Left ventricle myocardium inferior (tissue), 1 donor: ENCODE measurements at regions not wholly inside any gene's neighbourhood (a gene's known extent, or its start where the extent isn't known, plus 50 kb on each side); places are given as distances from the start of the nearest gene placed in this dataset.

ENCODE experiments used
- DNase-seq: peaks from one replicate; pipeline ENCODE4 v3.0.0-alpha.2; 2020
- H3K27ac ChIP-seq: fragments of 200-600 bp; replicated peaks from 2 replicates; pipeline ENCODE4 v1.8.0; 2021
- H3K27me3 ChIP-seq: fragments of 200-600 bp; 2 replicates; pipeline ENCODE4 v1.8.0; 2021; ENCODE audit warnings: low read depth
- H3K36me3 ChIP-seq: fragments of 200-600 bp; 2 replicates; pipeline ENCODE4 v1.8.0; 2021
- H3K4me1 ChIP-seq: fragments of 200-600 bp; 2 replicates; pipeline ENCODE4 v1.8.0; 2021
- H3K4me3 ChIP-seq: fragments of 200-600 bp; 2 replicates; pipeline ENCODE4 v1.8.0; 2021; ENCODE audit warnings: mild to moderate bottlenecking, moderate library complexity
- H3K9me3 ChIP-seq: fragments of 200-600 bp; replicated peaks from 2 replicates; pipeline ENCODE4 v1.8.0; 2021
- CTCF ChIP-seq: fragments of 200-600 bp; IDR thresholded peaks from 2 replicates; pipeline ENCODE4 v1.8.0; 2021; ENCODE audit warnings: antibody characterized with exemption, mild to moderate bottlenecking, borderline replicate concordance
- intact Hi-C: fragments of 100-400 bp; cut with micrococcal nuclease; formaldehyde crosslinking; loops from one replicate; pipeline ENCODE4 v1.11.0; 2022
- donor health status: DM: no; HTN: yes; CAD: no; lungs with severe emphysema.

GRCh38 chr5:33379757-33380156 lies 61.0 kb upstream of the TARS1 start:
- H3K9me3 ChIP-seq, result peaks cover under 1% of the 10 kb centered on the region
- no peak for DNase-seq
- TF ChIP-seq CTCF, result peak; percentile 61
- no peak overlapping the region for H3K4me3 ChIP-seq
- intact Hi-C loops, result no loop called here
- H3K4me1 ChIP-seq, result no peaks in the 10 kb centered on the region
- H3K27me3 ChIP-seq, result no peaks in the 10 kb centered on the region
- H3K36me3 ChIP-seq, result no peaks in the 10 kb centered on the region
- no peak overlapping the region for H3K27ac ChIP-seq

GRCh38 chr5:33381243-33381642 lies 59.5 kb upstream of the TARS1 start:
- intact Hi-C loops, result no loop called here
- TF ChIP-seq CTCF, result no peak
- H3K36me3 ChIP-seq, result no peaks in the 10 kb centered on the region
- H3K4me3 ChIP-seq, result no peak overlapping the region
- DNase-seq, result no peak
- no peaks in the 10 kb centered on the region for H3K4me1 ChIP-seq
- peaks cover 14% of the 10 kb centered on the region for H3K9me3 ChIP-seq
- H3K27me3 ChIP-seq, result no peaks in the 10 kb centered on the region
- H3K27ac ChIP-seq, result no peak overlapping the region
